Heart left ventricle (tissue), 16 donors: ENCODE measurements at regions not wholly inside any gene's neighbourhood (a gene's known extent, or its start where the extent isn't known, plus 50 kb on each side); places are given as distances from the start of the nearest gene placed in this dataset.

Experiments
- ATAC-seq, 4 donors: fragments of 200-7000 bp; cut with Tn5 transposase; one replicate each; pipeline ENCODE4 v1.9.1; 2020 to 2022; ENCODE audit warnings: moderate library complexity in 4 of 4, mild to moderate bottlenecking in 3 of 4, moderate number of reproducible peaks in 1 of 4
- DNase-seq, 5 donors: peaks; one replicate each; pipeline ENCODE4 v3.0.0-alpha.2; 2020
- H3K27ac ChIP-seq, 12 donors: fragments of 200-600 bp; sonication (generic) in 4 of 12; one replicate each; pipeline versions ENCODE4 v1.5.0 to v1.8.0; 2016 to 2022; ENCODE audit warnings: mild to moderate bottlenecking in 2 of 12
- H3K27me3 ChIP-seq, 9 donors: fragments of 200-600 bp; sonication (generic) in 2 of 9; one replicate each; pipeline versions ENCODE4 v1.5.1 to v1.8.0; 2016 to 2022; ENCODE audit warnings: mild to moderate bottlenecking in 3 of 9
- H3K36me3 ChIP-seq, 9 donors: fragments of 200-600 bp; sonication (generic) in 2 of 9; one replicate each; pipeline versions ENCODE4 v1.5.0 to v1.8.0; 2018 to 2022; ENCODE audit warnings: mild to moderate bottlenecking in 2 of 9
- H3K4me1 ChIP-seq, 12 donors: fragments of 200-600 bp; sonication (generic) in 4 of 12; one replicate each; pipeline versions ENCODE4 v1.5.0 to v1.8.0; 2016 to 2022; ENCODE audit warnings: mild to moderate bottlenecking in 3 of 12
- H3K4me3 ChIP-seq, 12 donors: fragments of 200-600 bp; sonication (generic) in 4 of 12; one replicate each; pipeline versions ENCODE4 v1.5.0 to v1.8.0; 2017 to 2022; ENCODE audit warnings: mild to moderate bottlenecking in 9 of 12, moderate library complexity in 4 of 12
- H3K9me3 ChIP-seq, 12 donors: fragments of 200-600 bp; sonication (generic) in 4 of 12; one replicate each; pipeline versions ENCODE4 v1.5.0 to v1.8.0; 2016 to 2022; ENCODE audit warnings: mild to moderate bottlenecking in 1 of 12
- CTCF ChIP-seq, 12 donors: fragments of 200-600 bp; sonication (generic) in 4 of 12; IDR thresholded peaks; one replicate each; pipeline versions ENCODE4 v1.5.0 to v1.8.0; 2018 to 2022; ENCODE audit warnings: antibody characterized with exemption in 12 of 12, mild to moderate bottlenecking in 5 of 12
- POLR2A ChIP-seq, 2 donors: fragments of 450-650 bp; IDR thresholded peaks; one replicate each; pipeline ENCODE4 v1.6.1; 2017; ENCODE audit warnings: antibody characterized with exemption in 2 of 2, mild to moderate bottlenecking in 2 of 2, moderate library complexity in 2 of 2
- WGBS, 4 donors: extraction: QIAGEN DNeasy Blood & Tissue Kit in 2 of 4; methylation state at CpG; one replicate each; pipeline versions ENCODE4 v1.1.5 to v1.1.7; 2013 to 2018; 5-methylcytosine and 5-hydroxymethylcytosine counted together
- intact Hi-C, 10 donors: fragments of 100-400 bp; cut with DNase I; formaldehyde crosslinking; loops; one replicate each; pipeline versions ENCODE4 v1.11.1 to v1.14.2; 2022
- donor health status: ischemic (EF 13 %, LVEDD 7.1; RV severe dilation, severe dysfunction).
- donor health status: healthy with polysubstance abuse.
- donor health status: DM: no; HTN: yes; CAD: no.
- donor health status: DM: no; HTN: no; CAD: no.
- donor health status: ischemic (EF 25% LVEDD 6.9; RV normal size, moderate dysfunction).
- donor health status: ischemic (EF 25% LVEDD 5.7; RV mildly dilated, moderate dysfunction).
- donor health status: healthy.
- donor health status: DM: yes; HTN: yes; CAD: no.
- donor health status: ischemic (EF 35%, LVEDD 5.7; RV mildly dilated, moderate dysfunction).
- donor health status: nonischemic (EF 11% LVEDD 7.7; RV severe dilation, severe dysfunction).
- donor health status: DM: yes; HTN: yes; CAD: no.
- donor health status: PGD.
- donor health status: ischemic (EF 29% LVEDD 5.4; RV normal size, mild dysfunction).
- donor health status: nonischemic (EF 23%, LVEDD 6.1; RV moderate dilation, normal function).

- no peaks in the 10 kb centered on the region for H3K36me3 ChIP-seq
- intact Hi-C loops: no loop called here
- no peak overlapping the region for H3K27ac ChIP-seq
- no peak overlapping the region for H3K4me3 ChIP-seq
- no peaks in the 10 kb centered on the region for H3K4me1 ChIP-seq
- no peaks in the 10 kb centered on the region for H3K27me3 ChIP-seq
- no peak for TF ChIP-seq POLR2A (IDR thresholded peaks at IDR 0.05)
- no peak for TF ChIP-seq CTCF (IDR thresholded peaks at IDR 0.05)
- peaks cover 0 to 6% (median 0%) of the 10 kb centered on the region in 12 donors for H3K9me3 ChIP-seq
- 69 to 77% (median 73%) methylated on average over 6 of the region's 6 CpGs for WGBS, 4 donors
- DNase-seq (no peak), ATAC-seq (no peak)
Measured at GRCh38 chr5:4384649-4385048, 755.5 kb upstream of the ADAMTS16 start.

DNA sequence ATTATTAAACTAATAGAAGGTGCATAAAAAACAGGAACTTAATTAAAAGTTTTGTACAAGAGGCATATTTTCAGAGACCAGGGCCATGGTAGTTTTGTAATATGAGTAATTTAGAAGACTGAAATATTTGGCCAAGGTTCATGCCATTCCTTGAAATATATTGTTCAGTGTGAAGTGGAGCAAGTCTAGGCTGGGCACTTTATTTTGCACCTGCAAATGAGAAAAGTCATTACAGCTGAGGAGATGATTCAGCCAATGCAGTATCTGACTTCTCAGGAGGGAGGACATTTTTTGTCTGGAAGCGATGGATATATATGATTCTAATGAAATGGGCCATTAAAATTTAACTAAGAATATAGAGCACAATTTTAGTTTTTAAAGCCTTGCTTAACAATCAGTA lies 754.0 kb upstream of the ADAMTS16 start:
- no peak for TF ChIP-seq CTCF (IDR thresholded peaks at IDR 0.05)
- no peak for TF ChIP-seq POLR2A (IDR thresholded peaks at IDR 0.05)
- Histone ChIP-seq H3K9me3 (peaks cover 0 to 15% (median 0%) of the 10 kb centered on the region in 12 donors), H3K36me3 (no peaks in the 10 kb centered on the region), H3K27ac (no peak overlapping the region), H3K4me3 (no peak overlapping the region), H3K27me3 (no peaks in the 10 kb centered on the region), H3K4me1 (no peaks in the 10 kb centered on the region)
- DNase-seq (no peak), ATAC-seq (no peak)
- intact Hi-C loops: no loop called here
- 92 to 97% (median 93%) methylated on average over 1 of the region's 1 CpG for WGBS, 4 donors

DNA sequence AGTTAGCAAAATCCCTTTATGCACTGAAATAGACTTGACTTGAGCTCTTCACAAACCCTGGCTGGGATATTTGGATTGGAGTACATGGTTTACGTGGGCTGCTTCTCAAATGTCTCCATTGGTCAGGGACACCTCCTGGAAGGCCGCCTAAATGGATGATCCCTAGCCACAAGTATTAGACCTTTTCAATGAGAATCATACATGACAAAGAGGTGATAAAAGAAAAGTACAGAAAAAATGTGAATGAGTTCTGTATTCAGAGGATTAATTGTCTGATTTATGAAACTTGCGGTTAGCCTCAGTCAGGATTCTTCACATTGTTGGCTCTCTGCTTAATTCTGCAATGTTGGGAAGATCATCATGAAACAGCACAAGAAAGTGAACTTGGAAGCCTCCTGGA lies 752.8 kb upstream of the ADAMTS16 start:
- Histone ChIP-seq H3K9me3 (peaks cover 0 to 15% (median 0%) of the 10 kb centered on the region in 12 donors), H3K27me3 (no peaks in the 10 kb centered on the region), H3K4me3 (no peak overlapping the region), H3K4me1 (no peaks in the 10 kb centered on the region), H3K27ac (no peak overlapping the region), H3K36me3 (no peaks in the 10 kb centered on the region)
- intact Hi-C loops: no loop called here
- ATAC-seq: no peak
- no peak for DNase-seq
- TF ChIP-seq CTCF (IDR thresholded peaks at IDR 0.05): no peak
- TF ChIP-seq POLR2A (IDR thresholded peaks at IDR 0.05): no peak
- 72 to 81% (median 77%) methylated on average over 3 of the region's 3 CpGs for WGBS, 4 donors

DNA sequence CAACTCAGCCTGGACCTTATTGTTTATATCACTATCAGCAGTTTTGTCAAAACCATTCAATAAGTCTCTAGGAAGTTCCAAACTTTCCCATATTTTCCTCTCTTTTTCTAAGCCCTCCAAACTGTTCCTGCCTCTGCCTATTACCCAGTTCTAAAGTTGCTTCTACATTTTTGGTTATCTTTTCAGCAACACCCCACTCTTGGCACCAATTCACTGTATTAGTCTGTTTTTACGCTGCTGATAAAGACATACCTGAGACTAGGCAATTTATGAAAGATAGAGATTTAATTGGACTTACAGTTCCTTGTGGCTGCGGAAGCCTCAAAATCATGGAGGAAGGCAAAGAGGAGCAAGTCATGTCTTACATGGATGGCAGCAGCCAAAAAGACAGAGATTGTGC lies 744.4 kb upstream of the ADAMTS16 start:
- TF ChIP-seq POLR2A (IDR thresholded peaks at IDR 0.05) (no peak), CTCF (IDR thresholded peaks at IDR 0.05) (no peak)
- H3K36me3 ChIP-seq: no peaks in the 10 kb centered on the region
- ATAC-seq (no peak), DNase-seq (no peak)
- H3K27ac ChIP-seq: no peak overlapping the region
- H3K27me3 ChIP-seq: no peaks in the 10 kb centered on the region
- no peak overlapping the region for H3K4me3 ChIP-seq
- WGBS, 4 donors: 47 to 93% (median 49%) methylated on average over 2 of the region's 2 CpGs
- intact Hi-C loops: no loop called here
- peaks cover 0 to 17% (median 2%) of the 10 kb centered on the region in 12 donors for H3K9me3 ChIP-seq
- no peaks in the 10 kb centered on the region for H3K4me1 ChIP-seq
